Fibroblast of lung (primary cell): ENCODE measurements at regions not wholly inside any gene's neighbourhood (a gene's known extent, or its start where the extent isn't known, plus 50 kb on each side); places are given as distances from the start of the nearest gene placed in this dataset.

Experiments used
- DNase-seq, 2 donors: peaks; one replicate each; pipeline versions ENCODE4 v3.0.0 to v3.0.0-alpha.2; 2010; ENCODE audit warnings: low read depth in 2 of 2
- H2AFZ ChIP-seq: 2 replicates; pipeline ENCODE4 v1.5.1; 2012; ENCODE audit warnings: low read length, control low read depth, inconsistent platforms
- H3K27ac ChIP-seq: 2 replicates; pipeline ENCODE4 v1.5.1; 2011; ENCODE audit warnings: low read length, control low read depth; ENCODE audit not compliant: insufficient read depth
- H3K27me3 ChIP-seq: 2 replicates; pipeline ENCODE4 v1.5.1; 2011; ENCODE audit warnings: mild to moderate bottlenecking, low read length; ENCODE audit not compliant: control insufficient read depth, insufficient read depth
- H3K36me3 ChIP-seq: 2 replicates; pipeline ENCODE4 v1.5.1; 2011; ENCODE audit warnings: low read length; ENCODE audit not compliant: control insufficient read depth, insufficient read depth
- H3K4me1 ChIP-seq: 2 replicates; pipeline ENCODE4 v1.5.1; 2011; ENCODE audit warnings: low read length; ENCODE audit not compliant: control insufficient read depth, insufficient read depth; ENCODE audit errors: extremely low read depth
- H3K4me2 ChIP-seq: 2 replicates; pipeline ENCODE4 v1.5.1; 2011; ENCODE audit warnings: low read length, control low read depth; ENCODE audit not compliant: insufficient read depth; ENCODE audit errors: extremely low read depth
- H3K4me3 ChIP-seq, 4 experiments: fragments of 200-600 bp in 1 of 4; sonication (generic) in 1 of 4; replicated peaks in 1 of 4; 2 replicates each; pipeline ENCODE4 v1.5.1; 2011 to 2016; ENCODE audit warnings: low read length in 4 of 4, low read depth in 3 of 4, mild to moderate bottlenecking in 3 of 4, control low read depth in 2 of 4, inconsistent platforms in 1 of 4, mixed read lengths in 1 of 4; ENCODE audit not compliant: insufficient read depth in 1 of 4; ENCODE audit errors: control extremely low read depth in 1 of 4
- H3K79me2 ChIP-seq: 2 replicates; pipeline ENCODE4 v1.5.1; 2012; ENCODE audit warnings: mild to moderate bottlenecking, low read length, inconsistent platforms; ENCODE audit not compliant: control insufficient read depth, insufficient read depth
- H3K9ac ChIP-seq: 2 replicates; pipeline ENCODE4 v1.5.1; 2011; ENCODE audit warnings: mild to moderate bottlenecking, low read length, control low read depth; ENCODE audit not compliant: insufficient read depth
- H3K9me3 ChIP-seq: 2 replicates; pipeline ENCODE4 v1.5.1; 2012; ENCODE audit warnings: low read depth, low read length; ENCODE audit not compliant: control insufficient read depth, insufficient read depth
- H4K20me1 ChIP-seq: 2 replicates; pipeline ENCODE4 v1.5.1; 2011; ENCODE audit warnings: low read length; ENCODE audit not compliant: control insufficient read depth, insufficient read depth; ENCODE audit errors: extremely low read depth
- CTCF ChIP-seq, 2 donors: IDR thresholded peaks in 1 of 2; conservative IDR thresholded peaks in 1 of 2; 1 replicate in 1 of 2; 2 replicates in 1 of 2; pipeline ENCODE4 v1.5.1; 2011 to 2012; ENCODE audit warnings: low read length in 2 of 2, control low read depth in 1 of 2, inconsistent platforms in 1 of 2, low read depth in 1 of 2, mild to moderate bottlenecking in 1 of 2
- EZH2 ChIP-seq: IDR thresholded peaks from 2 replicates; pipeline ENCODE4 v1.5.1; 2012; ENCODE audit warnings: low read length, control low read depth, mild to moderate bottlenecking; ENCODE audit errors: missing control alignments

- Histone ChIP-seq H3K36me3 (no peaks in the 10 kb centered on the region), H4K20me1 (no peaks in the 10 kb centered on the region), H3K4me2 (no peak overlapping the region), H3K4me1 (no peaks in the 10 kb centered on the region), H3K27ac (no peak overlapping the region), H2AFZ (no peak overlapping the region), H3K27me3 (no peaks in the 10 kb centered on the region), H3K9ac (no peak overlapping the region), H3K4me3 (no peak overlapping the region), H3K79me2 (no peaks in the 10 kb centered on the region), H3K9me3 (no peaks in the 10 kb centered on the region)
- TF ChIP-seq EZH2 = no peak
- TF ChIP-seq CTCF (conservative IDR thresholded peaks at IDR 0.05 in 1 of 2, IDR thresholded peaks at IDR 0.05 in 1 of 2; ENCODE audit: low read depth in 1 of 2, low read length in 2 of 2) = no peak
- no peak for DNase-seq
Observed at GRCh38 chr1:90773812-90774211, 56.7 kb upstream of the BARHL2 start.

GRCh38 chr1:90768826-90769225, 51.7 kb upstream of the BARHL2 start:
- no peaks in the 10 kb centered on the region for H3K79me2 ChIP-seq
- TF ChIP-seq CTCF (conservative IDR thresholded peaks at IDR 0.05 in 1 of 2, IDR thresholded peaks at IDR 0.05 in 1 of 2; ENCODE audit: low read depth in 1 of 2, low read length in 2 of 2) (no peak), EZH2 (no peak)
- no peak for DNase-seq

DNA sequence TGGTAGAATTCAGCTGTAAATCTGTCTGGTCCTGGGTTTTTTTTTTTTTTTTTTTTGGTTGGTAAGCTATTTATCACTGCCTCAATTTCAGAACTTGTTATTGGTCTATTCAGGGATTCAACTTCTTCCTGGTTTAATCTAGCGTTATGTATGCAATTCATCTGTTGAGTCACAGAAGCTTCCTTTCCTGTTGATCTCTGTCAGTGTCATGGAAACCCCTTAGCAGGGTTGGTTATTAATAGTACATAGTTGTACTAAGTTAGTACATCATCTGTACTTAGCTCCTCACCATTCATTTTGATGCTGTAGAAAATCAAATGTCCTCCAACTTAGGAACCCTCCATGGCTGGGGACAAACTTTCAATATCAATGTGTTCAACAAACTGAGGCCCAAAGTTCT, 51.0 kb upstream of the BARHL2 start:
- H3K9ac ChIP-seq = no peak overlapping the region
- H3K36me3 ChIP-seq = no peaks in the 10 kb centered on the region
- no peak for DNase-seq
- no peaks in the 10 kb centered on the region for H3K79me2 ChIP-seq
- TF ChIP-seq EZH2 (no peak), CTCF (conservative IDR thresholded peaks at IDR 0.05 in 1 of 2, IDR thresholded peaks at IDR 0.05 in 1 of 2; ENCODE audit: low read depth in 1 of 2, low read length in 2 of 2) (no peak)
- no peak overlapping the region for H2AFZ ChIP-seq
- H3K27ac ChIP-seq = no peak overlapping the region
- no peaks in the 10 kb centered on the region for H3K9me3 ChIP-seq
- no peak overlapping the region for H3K4me2 ChIP-seq
- no peaks in the 10 kb centered on the region for H3K4me1 ChIP-seq
- no peaks in the 10 kb centered on the region for H3K27me3 ChIP-seq
- H4K20me1 ChIP-seq = no peaks in the 10 kb centered on the region
- no peak overlapping the region for H3K4me3 ChIP-seq

More at GRCh38 chr1:90768826-90769225, 51.7 kb upstream of the BARHL2 start:
- Histone ChIP-seq H2AFZ (no peak overlapping the region), H3K9me3 (no peaks in the 10 kb centered on the region), H3K4me3 (no peak overlapping the region), H4K20me1 (no peaks in the 10 kb centered on the region), H3K4me1 (no peaks in the 10 kb centered on the region), H3K36me3 (no peaks in the 10 kb centered on the region), H3K27ac (no peak overlapping the region), H3K27me3 (no peaks in the 10 kb centered on the region), H3K9ac (no peak overlapping the region), H3K4me2 (no peak overlapping the region)
